ENCODE measurements at regions not wholly inside any gene's neighbourhood (a gene's known extent, or its start where the extent isn't known, plus 50 kb on each side); places are given as distances from the start of the nearest gene placed in this dataset.
"Not testable (repeated sequence)": the region's sequence is repeated elsewhere in the genome, so short reads cannot be mapped to it uniquely, and the experiment has no call there.

DNA sequence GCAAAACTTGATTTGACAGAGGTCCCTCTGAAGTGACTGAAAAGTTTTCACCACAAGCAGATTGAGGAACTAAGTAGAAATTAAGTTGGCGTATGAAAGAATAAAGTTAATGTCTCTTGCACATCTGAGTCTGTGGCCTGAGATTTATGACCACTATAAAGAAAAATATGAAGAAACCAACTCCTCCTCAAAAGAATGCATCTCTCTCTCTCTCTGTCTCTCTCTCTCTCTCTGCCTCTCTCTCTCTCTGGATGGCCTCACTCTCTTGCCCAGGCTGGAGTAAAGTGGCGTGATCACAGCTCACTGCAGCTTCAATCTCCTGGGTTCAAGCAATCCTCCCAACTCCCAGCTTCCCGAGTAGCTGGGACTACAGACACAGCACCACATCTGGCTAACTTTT is 55.2 kb downstream of the RPL22L1 start:
- no peak for DNase-seq

DNA sequence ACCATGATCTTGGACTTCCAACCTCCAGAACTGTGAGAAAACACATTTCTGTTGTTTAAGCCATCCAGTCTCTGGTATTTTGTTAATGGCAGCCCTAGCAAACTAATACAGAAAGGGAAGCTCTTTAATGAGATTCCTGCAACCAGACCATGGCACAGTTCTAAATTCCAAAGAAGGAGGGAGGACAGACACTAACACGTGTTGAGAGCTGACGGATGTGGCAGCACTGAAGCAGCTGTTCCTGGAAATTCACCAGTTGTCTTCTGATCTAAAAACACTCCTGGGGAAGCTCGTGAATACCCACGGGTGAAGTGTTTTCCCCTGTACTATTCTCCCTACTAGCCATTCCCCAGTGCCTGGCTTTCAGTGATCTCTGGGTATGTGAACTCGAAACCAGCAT is 56.7 kb downstream of the RPL22L1 start:
- DNase-seq = peak; percentile 37

DNA sequence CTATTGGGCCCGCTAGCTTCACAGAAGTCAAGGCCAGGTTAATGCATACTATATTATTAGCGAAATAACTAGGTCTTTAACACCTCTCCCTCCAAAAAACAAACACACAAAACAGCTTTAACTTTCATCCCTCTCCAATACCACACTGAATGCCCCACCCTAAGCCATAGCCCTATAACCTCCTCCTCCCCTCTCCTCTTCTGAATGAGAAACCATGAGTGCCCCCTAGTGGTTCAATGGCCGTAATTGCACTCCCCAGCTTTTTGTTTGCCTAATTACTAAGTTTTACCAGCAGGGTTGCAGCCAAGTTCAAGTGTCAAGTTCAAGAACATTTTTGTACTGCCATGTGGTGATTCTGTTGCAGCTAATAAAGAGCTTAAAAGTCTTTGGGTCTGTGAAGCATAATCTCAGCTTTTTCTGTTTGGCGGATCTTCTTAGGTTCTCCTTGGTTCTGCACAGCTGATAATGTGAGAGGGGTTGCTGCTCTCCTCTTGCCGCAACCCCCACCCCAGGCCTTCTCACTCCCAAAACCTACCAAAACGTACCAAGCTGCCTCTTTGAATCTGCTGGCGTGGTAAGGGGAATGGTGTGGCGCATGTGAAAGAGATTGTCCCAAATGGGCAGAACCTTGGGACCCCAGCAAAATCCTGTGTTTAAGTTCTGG is 57.9 kb downstream of the RPL22L1 start:
- peak; percentile 50 for DNase-seq

DNA sequence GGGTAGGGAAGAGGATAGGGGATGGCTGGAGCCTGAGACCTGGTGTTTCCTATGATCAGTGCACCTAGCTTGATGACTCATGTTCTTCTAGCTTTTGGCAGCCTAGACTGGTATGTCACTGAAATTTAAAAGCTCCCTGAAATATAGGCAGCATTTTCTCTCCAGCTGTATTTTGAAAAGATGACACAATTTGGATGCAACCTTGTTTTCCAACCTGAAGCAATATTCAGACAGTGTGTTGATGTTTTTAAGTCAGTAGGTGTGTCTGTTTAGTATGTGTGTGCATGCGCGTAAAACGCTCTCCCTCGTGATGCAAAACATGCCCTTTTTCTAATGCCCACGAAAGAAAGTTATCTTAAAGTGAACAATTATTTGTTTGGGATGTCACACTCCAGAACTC is 58.5 kb downstream of the RPL22L1 start:
- no peak for DNase-seq

DNA sequence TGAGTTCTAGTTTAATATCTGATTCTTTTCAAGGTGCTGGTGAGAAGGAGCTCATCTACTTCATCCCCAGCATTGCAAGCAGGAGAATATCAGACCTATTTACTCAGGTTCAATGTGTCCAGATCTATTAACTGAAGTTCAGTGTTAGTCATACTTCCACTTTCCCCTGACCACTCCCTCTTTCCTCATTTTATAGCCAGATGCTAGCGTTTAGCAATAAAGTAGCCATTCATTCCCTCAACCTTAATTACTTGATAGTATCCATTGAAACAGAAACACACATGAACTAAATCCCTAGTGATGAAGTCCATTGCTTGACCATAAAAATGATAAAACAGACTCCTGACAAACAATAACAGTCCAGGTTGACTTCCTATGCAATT is 60.0 kb downstream of the RPL22L1 start:
- no peak for DNase-seq

DNA sequence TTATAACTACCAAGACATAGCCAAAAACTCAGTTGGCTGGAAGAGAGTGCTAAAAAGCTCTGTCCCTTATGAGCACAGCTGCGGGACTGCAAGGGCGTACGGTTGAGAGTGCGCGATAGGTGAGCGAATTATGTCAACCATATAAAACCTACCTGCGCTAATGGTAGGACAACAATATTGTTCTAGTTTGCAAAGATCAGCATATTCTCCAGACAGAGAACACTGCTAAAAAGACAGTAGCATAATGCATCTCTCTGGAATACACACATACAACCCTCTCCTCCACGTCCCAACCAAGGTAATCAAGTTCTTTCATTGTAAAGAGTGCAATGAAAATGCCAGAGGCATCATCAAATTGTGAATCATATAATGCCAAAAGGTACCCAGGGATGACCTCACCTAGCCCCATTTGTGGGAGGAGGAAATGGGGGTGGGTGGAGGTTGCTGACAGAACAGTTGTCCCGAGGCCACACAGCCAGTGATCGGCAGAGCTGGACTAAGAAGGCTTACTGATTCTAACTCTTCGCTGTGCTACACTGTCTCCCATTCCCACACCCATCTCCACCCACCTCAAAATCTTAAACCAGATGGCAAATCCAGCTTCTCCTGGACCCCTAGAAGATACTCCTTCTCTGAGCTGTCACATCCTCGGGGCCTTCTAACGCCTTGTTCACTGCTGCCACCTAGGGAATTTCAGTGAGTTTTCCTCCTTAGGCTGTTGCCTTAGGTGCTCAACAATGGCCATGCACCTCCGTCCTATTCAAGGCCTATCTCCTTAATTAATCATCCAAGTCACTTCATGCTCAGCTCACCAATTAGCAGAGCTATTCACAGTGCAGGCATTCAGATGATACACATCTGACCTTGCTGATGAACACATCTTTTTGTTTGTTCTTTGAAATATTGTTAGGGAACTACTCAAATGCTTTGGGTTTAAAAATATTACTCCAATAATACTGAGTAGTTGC is 60.7 kb downstream of the RPL22L1 start:
- no peak for DNase-seq

DNA sequence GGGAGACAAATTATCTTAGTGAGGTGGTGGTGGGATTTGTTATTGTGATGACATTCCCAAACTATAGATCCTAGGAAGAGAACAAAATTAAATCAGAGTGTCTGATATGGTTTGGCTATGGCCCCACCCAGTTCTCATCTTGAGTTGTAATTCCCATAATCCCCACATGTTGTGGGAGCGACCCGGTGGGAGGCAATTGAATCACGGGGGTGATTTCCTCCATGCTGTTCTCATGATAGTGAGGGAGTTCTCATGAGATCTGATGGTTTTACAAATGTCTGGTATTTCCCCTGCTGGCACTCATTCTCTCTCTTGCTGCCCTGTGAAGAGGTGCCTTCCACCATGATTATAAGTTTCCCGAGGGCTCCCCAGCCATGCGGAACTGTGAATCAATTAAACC is 62.0 kb downstream of the RPL22L1 start:
- no peak for DNase-seq

DNA sequence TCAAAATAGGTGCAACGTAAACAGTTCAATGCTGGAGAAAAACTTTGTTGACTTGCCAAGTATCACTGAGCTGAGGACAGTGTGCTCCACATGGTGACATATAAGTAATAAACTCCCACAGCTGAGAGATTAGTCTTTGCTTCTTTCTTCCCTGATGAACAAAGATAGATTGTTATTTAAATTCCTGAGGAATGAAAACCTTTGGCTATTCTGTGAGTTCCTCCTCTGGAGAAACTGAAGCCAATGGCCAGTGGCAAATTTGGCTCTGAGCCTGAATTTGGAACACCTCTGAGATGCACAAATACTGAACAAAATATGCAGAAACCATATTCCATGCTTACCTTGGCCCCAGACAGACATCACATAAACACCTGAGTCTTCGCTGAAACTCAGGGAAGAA is 63.3 kb downstream of the RPL22L1 start:
- DNase-seq = no peak

DNA sequence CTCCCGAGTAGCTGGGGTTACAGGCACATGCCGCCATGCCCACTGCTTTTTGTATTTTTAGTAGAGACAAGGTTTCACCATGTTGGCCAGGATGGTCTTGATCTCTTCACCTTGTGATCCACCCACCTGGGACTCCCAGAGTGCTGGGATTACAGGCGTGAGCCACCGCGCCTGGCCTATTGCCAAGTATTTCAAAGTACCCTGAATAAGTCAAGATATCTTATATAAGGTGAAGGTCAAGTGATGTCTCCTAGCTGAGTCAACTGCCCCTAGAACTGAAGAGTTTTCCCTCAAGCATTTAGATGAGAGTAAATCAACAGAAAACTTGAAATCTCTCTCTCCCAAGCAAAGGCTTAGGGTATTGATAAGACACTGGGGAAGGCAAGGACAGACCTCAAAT is 63.9 kb downstream of the RPL22L1 start:
- no peak for DNase-seq

DNA sequence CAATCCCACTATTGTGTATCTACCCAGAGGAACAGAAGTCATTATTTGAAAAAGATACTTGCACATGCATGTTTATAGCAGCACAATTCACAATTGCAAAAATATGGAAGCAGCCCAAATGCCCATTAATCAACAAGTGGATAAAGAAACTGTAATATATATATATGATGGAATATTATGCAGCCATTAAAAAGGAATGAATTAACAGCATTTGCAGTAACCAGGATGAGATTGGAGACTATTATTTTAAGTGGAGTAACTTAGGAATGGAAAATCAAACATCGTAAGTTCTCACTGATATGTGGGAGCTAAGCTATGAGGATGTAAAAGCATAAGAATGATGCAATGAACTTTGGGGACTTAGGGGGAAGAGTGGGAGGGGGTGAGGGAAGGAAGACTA is 64.7 kb downstream of the RPL22L1 start:
- not testable (repeated sequence) for DNase-seq

DNA sequence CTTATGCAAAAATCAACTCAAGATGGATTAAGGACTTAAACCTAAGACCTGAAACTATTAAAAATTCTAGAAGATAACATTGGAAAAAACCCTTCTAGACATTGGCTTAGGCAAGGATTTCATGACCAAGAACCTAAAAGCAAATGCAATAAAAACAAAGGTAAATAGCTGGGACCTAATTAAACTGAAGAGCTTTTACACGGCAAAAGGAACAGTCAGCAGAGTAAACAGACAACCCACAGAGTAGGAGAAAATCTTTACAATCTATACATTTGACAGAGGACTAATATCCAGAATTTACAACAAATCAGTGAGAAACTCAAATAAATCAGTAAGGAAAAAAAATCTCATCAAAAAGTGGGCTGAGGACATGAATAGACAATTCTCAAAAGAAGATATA is 65.4 kb downstream of the RPL22L1 start:
- DNase-seq = not testable (repeated sequence)

DNA sequence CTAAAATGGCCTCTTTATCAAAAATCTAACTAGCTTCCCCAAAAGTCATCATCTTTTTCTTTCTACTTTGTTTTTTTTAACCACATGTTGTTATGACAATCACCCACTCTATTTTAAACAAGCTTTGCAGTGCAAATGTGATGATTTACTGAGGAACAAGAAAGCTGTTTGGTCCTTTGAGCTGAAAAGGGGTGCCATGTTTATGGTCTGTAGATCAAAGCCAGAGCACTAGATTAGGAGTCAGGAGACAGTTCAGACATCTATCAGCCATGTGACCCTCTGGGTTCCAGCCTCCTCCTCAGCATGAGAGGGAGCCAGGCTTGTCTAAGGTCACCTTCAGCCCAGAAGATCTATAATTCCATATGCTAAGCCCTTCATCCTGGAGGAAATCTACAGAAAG is 65.9 kb downstream of the RPL22L1 start:
- no peak for DNase-seq

DNA sequence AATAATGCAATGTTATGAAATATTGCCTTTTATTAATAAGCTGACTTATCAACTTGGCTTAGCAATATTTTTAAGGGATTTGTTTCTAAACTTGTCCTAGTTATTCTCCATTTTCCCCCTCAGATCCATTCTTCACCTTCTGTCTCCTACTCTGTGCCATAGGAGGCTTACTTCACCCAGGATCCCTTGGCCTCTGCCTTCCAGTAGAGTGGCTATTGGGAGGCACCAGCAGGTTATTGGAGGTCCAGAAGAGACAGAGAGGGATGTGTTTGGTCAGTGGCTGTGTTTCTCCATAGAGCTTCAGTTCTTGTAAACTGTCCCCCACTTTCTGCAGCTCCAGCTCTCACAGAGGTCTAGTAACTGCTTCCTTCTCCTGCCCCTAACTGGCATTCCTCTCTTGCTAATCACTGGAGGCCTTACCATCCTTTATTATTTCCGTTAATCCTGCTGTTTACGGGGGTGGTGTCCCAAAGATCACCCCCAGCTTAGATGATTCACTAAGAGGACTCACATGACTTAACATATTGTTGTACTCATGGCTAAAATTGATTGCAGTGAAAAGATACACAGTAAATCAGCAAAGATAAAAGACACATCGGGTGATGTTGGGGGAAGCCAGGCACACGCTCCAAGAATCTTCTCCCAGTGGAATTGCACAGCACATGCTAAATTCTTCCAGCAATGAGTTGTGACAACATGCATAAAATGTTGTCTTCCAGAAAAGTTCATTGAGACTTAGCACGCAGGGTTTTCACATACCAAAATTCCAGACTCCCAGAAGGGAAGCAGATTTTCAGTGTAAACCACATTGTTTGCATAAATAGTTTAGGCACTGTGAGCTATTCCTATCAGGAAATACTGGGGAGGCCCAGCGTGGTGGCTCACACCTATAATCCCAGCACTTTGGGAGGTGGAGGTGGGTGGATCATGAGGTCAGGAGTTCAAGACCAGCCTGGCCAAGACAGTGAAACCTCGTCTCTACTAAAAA is 67.5 kb downstream of the RPL22L1 start:
- peak; percentile 33 for DNase-seq

DNA sequence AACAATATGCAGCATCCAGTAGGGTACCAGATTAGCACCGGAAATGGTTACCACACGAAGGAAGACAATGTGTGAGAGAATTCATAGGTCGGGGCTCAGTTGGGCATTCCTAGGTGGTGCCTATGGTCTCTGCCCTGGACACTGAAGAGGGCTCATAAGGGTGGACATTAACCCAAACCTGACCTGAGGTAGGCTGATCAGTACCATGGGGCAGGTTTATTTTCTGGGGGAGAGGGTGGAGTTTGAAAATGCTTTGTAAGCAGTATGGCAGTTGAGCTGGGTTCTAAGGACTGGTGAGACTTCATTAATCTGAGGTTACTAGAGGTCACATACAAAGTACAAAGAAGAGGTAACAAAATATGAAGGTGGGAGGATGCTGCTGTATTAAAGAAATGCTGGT is 68.4 kb downstream of the RPL22L1 start:
- DNase-seq = no peak

DNA sequence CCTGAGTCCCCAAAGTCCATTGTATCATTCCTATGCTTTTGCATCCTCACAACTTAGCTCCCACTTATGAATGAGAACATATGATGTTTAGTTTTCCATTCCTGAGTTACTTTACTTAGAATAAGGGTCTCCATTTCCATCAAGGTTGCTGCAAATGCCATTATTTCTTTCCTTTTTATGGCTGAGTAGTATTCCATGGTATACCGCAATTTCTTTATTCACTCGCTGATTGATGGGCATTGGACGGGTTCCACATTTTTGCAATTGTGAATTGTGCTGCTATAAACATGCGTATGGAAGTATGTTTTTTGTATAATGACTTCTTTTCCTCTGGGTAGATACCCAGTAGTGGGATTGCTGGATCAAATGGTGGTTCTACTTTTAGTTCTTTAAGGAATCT is 69.7 kb downstream of the RPL22L1 start:
- not testable (repeated sequence) for DNase-seq

DNA sequence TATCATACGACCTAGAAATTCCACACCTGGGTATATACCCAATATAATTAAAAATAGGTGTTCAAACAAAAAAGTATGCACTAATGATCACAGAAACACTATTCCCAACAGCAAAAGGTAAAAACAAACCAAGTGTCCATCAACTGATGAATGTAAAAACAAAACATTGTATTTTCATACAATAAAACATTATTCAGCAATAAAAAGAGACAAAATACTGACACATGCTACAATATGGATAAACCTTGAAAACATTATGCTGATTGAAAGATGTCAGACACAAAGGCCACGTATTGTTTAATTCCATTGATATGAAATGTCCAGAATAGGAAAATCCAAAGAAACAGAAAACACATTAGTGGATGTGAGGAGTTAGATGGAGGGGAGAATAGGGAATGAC is 71.0 kb downstream of the RPL22L1 start:
- DNase-seq = no peak

DNA sequence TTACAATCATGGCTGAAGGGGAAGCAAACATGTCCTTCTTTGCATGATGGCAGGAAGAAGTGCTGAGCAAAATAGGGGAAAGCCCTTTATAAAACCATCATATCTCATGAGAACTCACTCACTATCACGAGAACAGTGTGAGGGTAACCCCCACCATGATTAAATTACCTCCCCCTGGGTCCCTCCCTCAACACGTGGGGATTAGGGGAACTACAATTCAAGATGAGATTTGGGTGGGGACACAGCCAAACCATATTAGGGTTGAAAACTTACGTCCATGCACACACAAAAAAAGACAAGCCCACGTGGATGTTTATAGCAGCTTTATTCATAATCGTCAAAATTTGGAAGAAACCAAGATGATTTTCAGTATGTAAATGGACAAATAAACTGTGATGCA is 72.3 kb downstream of the RPL22L1 start:
- no peak for DNase-seq

DNA sequence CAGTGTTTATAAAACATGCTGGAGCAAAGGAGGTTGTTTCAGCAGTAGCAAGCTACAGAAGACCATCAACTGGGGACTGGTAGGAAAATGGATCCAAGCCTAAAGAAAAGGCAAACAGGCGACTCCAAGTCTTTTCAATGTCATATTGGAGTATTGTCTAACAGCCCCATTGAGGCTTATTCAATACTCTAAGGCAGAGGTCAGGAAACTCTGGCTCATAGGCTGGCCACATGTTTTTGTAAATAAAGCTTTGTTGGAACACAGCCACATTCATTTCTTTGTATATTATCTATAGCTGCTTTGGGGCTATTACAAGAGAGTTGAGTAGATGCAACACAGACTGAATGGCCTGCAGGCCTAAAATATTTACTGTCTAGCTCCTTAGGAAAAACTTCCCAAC is 77.5 kb downstream of the RPL22L1 start:
- no peak for DNase-seq

DNA sequence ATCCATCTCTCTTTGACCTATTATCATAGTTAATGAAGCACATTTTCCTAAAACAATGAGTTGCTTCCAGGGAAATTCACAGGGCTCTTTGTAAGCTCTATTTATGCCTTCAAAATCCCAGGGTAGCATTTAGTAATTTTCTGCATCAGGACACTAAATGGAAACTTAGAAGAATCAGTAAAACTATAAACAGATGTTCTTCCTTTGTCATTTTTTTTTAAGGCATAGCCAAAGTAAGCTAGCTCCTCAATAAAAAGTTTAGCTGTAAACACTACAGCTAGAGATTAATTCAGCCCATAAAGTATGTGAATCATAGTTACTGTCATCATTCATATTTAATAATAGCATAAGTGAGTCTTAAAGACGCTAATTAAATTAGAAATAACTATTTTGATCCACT is 79.3 kb downstream of the RPL22L1 start:
- DNase-seq = no peak

DNA sequence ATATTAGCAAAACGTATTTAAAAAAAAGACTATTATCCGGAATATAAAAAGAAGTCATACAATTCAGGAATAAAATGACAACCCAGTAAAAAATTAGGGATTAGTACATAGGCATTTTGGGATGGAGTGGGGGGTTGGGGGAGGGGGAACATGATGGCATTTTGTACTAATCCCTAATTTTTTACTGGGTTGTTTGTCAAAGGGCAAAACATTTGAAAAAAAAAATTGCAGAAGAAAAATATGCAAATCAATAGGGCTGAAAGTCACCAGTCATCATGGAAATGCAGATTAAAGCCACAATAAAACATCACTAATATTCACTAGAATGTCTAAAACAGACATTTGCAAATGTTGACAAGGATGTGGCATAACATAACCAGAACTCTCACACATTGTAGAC is 82.5 kb downstream of the RPL22L1 start:
- DNase-seq = no peak

DNA sequence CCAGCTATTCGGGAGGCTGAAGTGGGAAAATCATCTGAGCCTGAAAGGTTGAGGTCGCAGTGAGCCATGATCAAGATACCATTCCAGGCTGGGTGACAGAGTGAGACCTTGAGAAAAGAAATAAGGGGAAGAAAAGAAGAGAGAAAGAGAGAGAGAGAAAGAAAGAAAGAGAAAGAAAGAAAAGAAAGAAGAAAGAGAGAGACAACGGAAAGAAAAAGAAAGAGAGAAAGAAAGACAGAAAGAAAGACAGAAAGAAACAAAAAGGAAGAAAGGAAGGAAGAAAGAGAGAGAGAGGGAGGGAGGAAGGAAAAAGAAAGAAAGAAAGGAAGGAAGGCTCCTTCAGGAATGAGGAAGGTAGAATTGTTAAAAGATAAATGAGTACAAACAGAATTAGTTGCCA is 84.5 kb downstream of the RPL22L1 start:
- DNase-seq = no peak

DNA sequence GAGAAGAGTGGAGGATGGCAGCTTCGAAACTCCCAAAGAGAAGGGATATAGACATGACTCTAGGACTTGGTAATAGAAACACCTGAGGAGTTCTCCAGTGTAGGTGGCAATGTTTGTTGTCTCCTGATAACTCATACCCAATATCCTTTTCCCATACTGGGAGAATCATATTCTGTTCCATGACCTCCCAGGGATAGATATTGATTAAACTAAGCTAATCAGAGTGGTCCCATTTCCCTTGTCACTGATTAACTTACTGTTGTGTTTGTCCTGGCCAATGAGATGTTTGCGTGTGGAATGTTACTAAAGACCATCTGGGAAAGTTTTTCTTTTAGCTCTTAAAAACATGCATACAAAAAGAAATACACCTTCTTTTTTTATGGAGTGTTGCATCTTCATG is 85.6 kb downstream of the RPL22L1 start:
- DNase-seq = no peak

DNA sequence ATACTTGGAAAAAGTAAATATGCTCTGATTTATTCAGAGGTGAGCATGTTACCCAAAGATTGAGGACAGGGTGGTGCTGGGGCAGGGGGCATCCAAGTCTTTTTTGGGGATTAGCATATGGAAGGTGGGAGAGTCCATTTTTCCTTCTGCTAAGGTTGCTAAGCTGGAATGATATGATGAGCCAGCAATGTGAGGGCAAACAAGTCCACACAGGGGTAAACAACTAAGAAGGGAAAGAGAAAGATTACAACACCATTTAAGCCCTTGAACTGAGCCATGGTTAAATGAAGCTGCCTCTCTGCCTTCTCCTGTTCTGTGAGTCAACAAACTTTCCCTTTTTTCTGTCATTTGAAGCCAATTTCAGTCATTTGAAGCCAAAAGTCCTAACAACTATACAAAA is 89.0 kb downstream of the RPL22L1 start:
- DNase-seq = no peak

Data from left hindlimb (tissue), 1 donor.